MCF 10A (cell line): ENCODE measurements at regions not wholly inside any gene's neighbourhood (a gene's known extent, or its start where the extent isn't known, plus 50 kb on each side); places are given as distances from the start of the nearest gene placed in this dataset.

Experiments
- BruUV-seq: library from RNA; stranded (reverse); fragments of 400-500 nt; replicated peaks from 2 replicates; lab custom pipeline; 2021; lab: Mats Ljungman, UMichigan
- CTCF ChIA-PET: fragments of 300-600 bp; sonication (Branson Sonifier 250); formaldehyde crosslinking; extraction: SDS; loops from one replicate; lab custom pipeline; 2021; ENCODE audit warnings: antibody characterized with exemption, inconsistent platforms; lab: Yijun Ruan, JAX
- POLR2A ChIA-PET: fragments of 300-600, 350-650 bp; sonication (Branson Sonifier 250); formaldehyde crosslinking; extraction: SDS; loops from one replicate; lab custom pipeline; 2020; ENCODE audit warnings: antibody characterized with exemption, inconsistent platforms; lab: Yijun Ruan, JAX
- DNase-seq: peaks from one replicate; pipeline ENCODE4 v3.0.0-alpha.2; 2018; ENCODE audit not compliant: unreplicated experiment
- H3K27ac Mint-ChIP-seq: one replicate; pipeline ENCODE4 v1.8.0; 2022; ENCODE audit warnings: mild to moderate bottlenecking, low read depth, mixed read lengths; ENCODE audit not compliant: unreplicated experiment
- H3K27me3 Mint-ChIP-seq: one replicate; pipeline ENCODE4 v1.8.0; 2022; ENCODE audit warnings: mixed read lengths; ENCODE audit not compliant: insufficient read depth, unreplicated experiment
- H3K36me3 Mint-ChIP-seq: one replicate; pipeline ENCODE4 v1.8.0; 2022; ENCODE audit warnings: mild to moderate bottlenecking, moderate library complexity, mixed read lengths; ENCODE audit not compliant: insufficient read depth, unreplicated experiment
- H3K4me1 Mint-ChIP-seq: one replicate; pipeline ENCODE4 v1.8.0; 2022; ENCODE audit warnings: mixed read lengths; ENCODE audit not compliant: insufficient read depth, unreplicated experiment
- H3K4me3 Mint-ChIP-seq: one replicate; pipeline ENCODE4 v1.8.0; 2022; ENCODE audit warnings: mild to moderate bottlenecking, moderate library complexity, mixed read lengths; ENCODE audit not compliant: unreplicated experiment
- H3K9me3 Mint-ChIP-seq: one replicate; pipeline ENCODE4 v1.8.0; 2022; ENCODE audit warnings: mixed read lengths; ENCODE audit not compliant: unreplicated experiment
- intact Hi-C: fragments of 100-400 bp; cut with micrococcal nuclease; formaldehyde crosslinking; loops from 2 replicates; pipeline ENCODE4 v1.14.1; 2022
- TF ChIP-seq, protein P1 (sequence below): fragments of 200-600 bp; IDR thresholded peaks from one replicate; pipeline ENCODE4 v1.8.0; 2022; ENCODE audit warnings: antibody characterized with exemption, mild to moderate bottlenecking; ENCODE audit not compliant: unreplicated experiment

DNA sequence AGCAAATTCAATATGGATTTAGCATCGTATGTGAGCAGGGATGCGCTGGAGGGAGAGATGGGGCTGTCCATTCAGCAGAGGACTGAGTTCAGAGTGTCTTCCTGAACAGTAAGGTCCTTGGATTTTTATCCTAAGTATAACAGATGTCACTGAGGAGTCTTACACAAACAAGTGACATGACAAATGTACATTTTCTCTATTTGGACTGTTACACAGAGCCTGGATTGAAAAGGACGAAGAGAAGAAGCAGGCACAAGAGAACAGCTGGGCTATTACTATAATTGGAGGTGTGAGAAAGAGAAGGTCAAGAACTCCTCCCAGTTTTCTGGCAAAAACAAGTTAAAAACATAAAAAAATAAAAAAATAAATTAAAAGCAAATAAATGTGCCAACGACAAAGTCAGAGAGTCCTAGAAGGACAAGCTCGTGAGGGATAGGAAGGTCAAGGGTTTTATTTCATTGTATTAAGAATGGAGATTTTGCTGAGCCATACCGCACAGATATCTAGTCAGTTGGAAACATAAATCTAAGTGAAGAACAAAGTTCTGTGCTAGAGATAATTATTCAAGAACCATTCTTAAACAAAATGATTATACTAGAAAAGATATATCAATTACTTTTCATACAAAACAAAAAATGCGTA, 1186.3 kb downstream of the EFNB2 start:
- Mint-ChIP-seq H3K27ac (no peak overlapping the region), H3K4me1 (peaks cover 11% of the 10 kb centered on the region), H3K36me3 (no peaks in the 10 kb centered on the region), H3K27me3 (no peaks in the 10 kb centered on the region), H3K4me3 (no peak overlapping the region), H3K9me3 (no peaks in the 10 kb centered on the region)
- TF ChIP-seq, protein P1, sequence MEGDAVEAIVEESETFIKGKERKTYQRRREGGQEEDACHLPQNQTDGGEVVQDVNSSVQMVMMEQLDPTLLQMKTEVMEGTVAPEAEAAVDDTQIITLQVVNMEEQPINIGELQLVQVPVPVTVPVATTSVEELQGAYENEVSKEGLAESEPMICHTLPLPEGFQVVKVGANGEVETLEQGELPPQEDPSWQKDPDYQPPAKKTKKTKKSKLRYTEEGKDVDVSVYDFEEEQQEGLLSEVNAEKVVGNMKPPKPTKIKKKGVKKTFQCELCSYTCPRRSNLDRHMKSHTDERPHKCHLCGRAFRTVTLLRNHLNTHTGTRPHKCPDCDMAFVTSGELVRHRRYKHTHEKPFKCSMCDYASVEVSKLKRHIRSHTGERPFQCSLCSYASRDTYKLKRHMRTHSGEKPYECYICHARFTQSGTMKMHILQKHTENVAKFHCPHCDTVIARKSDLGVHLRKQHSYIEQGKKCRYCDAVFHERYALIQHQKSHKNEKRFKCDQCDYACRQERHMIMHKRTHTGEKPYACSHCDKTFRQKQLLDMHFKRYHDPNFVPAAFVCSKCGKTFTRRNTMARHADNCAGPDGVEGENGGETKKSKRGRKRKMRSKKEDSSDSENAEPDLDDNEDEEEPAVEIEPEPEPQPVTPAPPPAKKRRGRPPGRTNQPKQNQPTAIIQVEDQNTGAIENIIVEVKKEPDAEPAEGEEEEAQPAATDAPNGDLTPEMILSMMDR, result no peak
- POLR2A ChIA-PET, result interaction anchor here (0.7 kb wide), 1 partner anchor 379 kb away, joined by 3 read pairs; no protein-coding TSS in a partner anchor
- BruUV-seq, result no TSS peak
- CTCF ChIA-PET, result no interaction called here
- intact Hi-C loops, result no loop called here
- DNase-seq, result no peak

DNA sequence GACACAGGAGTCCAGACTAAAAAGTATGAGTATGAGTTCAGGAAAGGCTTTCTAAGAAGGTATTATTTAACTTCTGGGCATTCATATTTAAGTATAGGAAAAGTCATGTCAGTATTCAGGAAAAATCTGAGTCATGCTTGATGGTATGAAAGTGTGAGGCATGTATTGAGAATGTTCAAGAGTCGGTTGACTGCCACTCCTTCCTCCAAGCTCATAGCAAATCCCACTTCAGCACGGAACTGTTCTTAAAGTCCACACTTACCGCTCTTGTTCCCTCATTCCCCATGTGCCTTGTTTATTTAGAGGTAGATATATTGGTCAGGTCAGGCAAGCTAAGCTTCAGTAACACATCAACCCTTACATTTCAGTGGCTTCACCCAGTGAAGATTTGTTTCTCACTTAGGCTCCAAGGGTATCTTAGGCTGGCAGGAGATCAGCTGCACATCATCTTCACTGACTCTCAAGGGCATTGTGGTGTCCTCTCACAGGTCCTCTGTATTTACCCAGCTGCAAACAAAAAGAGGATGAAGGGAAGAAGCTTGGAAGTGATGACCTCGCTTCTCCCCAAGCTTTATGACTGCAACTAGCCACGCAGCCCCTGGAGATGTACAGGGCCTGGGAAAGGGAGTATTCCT, 1189.2 kb downstream of the EFNB2 start:
- no peaks in the 10 kb centered on the region for H3K9me3 Mint-ChIP-seq
- no peaks in the 10 kb centered on the region for H3K36me3 Mint-ChIP-seq
- ChIA-PET CTCF (interaction anchor here (0.6 to 0.7 kb wide), 2 partner anchors 25 to 494 kb away, joined by 3 read pairs; no protein-coding TSS in a partner anchor), POLR2A (no interaction called here)
- no peak overlapping the region for H3K4me3 Mint-ChIP-seq
- intact Hi-C loops, result no loop called here
- TF ChIP-seq, protein P1, result no peak
- DNase-seq, result peak; percentile 62
- H3K27ac Mint-ChIP-seq, result peak overlapping the region; percentile 80
- H3K4me1 Mint-ChIP-seq, result peaks cover 11% of the 10 kb centered on the region
- H3K27me3 Mint-ChIP-seq, result no peaks in the 10 kb centered on the region
- BruUV-seq, result no TSS peak

DNA sequence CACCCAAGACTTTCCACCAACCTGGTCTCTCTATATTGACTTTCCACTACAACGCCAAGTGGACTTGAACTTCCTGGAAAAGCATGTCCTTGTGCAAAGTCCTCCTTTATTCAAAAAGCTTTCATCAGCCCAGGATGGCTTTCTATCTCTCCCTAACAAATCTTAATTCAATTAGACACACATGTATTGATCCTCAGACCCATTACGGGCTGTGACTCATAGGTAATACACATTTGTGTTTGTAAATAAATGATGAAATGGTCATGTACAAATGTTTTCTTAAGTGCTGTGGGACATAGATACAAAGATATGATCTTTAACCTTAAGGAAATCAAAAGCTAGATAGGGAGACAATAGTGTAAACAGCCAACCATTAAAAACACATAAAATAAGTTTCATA, 1189.7 kb downstream of the EFNB2 start:
- TF ChIP-seq, protein P1, result no peak
- DNase-seq, result no peak
- H3K9me3 Mint-ChIP-seq, result no peaks in the 10 kb centered on the region
- intact Hi-C loops, result no loop called here
- H3K27me3 Mint-ChIP-seq, result no peaks in the 10 kb centered on the region
- H3K27ac Mint-ChIP-seq, result peak overlapping the region; percentile 80
- H3K4me1 Mint-ChIP-seq, result peaks cover 11% of the 10 kb centered on the region
- ChIA-PET POLR2A (no interaction called here), CTCF (interaction anchor here (0.7 to 1.1 kb wide), 2 partner anchors 9 to 493 kb away, joined by 3 to 5 read pairs; no protein-coding TSS in a partner anchor)
- no peak overlapping the region for H3K4me3 Mint-ChIP-seq
- BruUV-seq, result no TSS peak
- no peaks in the 10 kb centered on the region for H3K36me3 Mint-ChIP-seq

DNA sequence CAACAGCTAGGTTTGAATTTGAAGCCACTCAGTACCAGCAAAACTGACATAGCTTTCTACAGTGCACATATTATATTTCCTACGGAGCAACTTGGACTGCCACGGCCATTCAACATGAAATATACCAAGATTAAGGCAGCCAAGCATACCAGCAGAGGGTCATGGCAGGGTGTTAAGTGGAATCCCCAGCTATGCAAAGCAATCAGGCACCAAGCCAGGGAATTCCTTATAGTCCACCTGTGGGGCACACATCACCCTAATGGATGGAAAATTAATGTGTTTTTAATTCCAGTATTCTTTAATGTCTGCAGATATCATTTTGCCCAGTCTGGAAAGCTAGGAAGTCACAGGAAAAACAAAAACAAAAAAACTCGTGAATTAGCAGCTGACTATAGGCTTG, 1190.3 kb downstream of the EFNB2 start:
- Mint-ChIP-seq H3K4me3 (no peak overlapping the region), H3K9me3 (no peaks in the 10 kb centered on the region), H3K4me1 (peaks cover 11% of the 10 kb centered on the region), H3K27ac (no peak overlapping the region), H3K36me3 (no peaks in the 10 kb centered on the region), H3K27me3 (no peaks in the 10 kb centered on the region)
- intact Hi-C loops, result no loop called here
- ChIA-PET POLR2A (interaction anchor here (1.0 kb wide), 1 partner anchor 646 kb away, joined by 3 read pairs; no protein-coding TSS in a partner anchor), CTCF (interaction anchor here (0.7 to 1.1 kb wide), 2 partner anchors 9 to 493 kb away, joined by 3 to 5 read pairs; no protein-coding TSS in a partner anchor)
- TF ChIP-seq, protein P1, result no peak
- no peak for DNase-seq
- no TSS peak for BruUV-seq
